ENCODE measurements at regions not wholly inside any gene's neighbourhood (a gene's known extent, or its start where the extent isn't known, plus 50 kb on each side); places are given as distances from the start of the nearest gene placed in this dataset.
"Not testable (repeated sequence)": the region's sequence is repeated elsewhere in the genome, so short reads cannot be mapped to it uniquely, and the experiment has no call there.

DNA sequence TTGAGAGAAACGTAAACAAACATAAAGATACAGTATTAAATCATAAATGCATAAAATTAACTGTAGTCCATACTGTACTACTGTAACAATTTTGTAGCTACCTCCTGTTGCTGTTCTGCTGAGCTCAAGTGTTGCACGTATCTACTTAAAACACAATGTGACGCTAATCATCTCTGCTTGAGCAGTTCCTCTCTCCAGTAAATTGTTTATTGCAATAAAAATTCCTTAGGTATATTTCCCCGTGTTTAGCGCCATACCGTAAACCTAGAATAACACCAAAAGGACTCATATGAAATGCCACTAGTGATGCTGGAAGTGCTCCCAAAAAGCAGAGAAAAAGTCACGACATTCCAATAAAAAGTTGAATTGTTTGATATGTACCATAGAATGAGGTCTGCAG lies 152.3 kb downstream of the LRRN1 start:
- H4K20me1 ChIP-seq (replicated peaks; ENCODE audit: control insufficient read depth, extremely low read depth, insufficient read depth, low read length) = no peaks in the 10 kb centered on the region
- no peak for TF ChIP-seq JUN (IDR thresholded peaks at IDR 0.05; ENCODE audit: borderline replicate concordance, insufficient read depth, insufficient read length, low read depth)
- no peak for TF ChIP-seq CTCF (IDR thresholded peaks at IDR 0.05; ENCODE audit: extremely low read depth in 1 of 2, insufficient read depth in 1 of 2, low read depth in 1 of 2, low read length in 2 of 2)
- no peak for TF ChIP-seq GATA2 (IDR thresholded peaks at IDR 0.05; ENCODE audit: insufficient read depth, insufficient read length, low read depth, low read length)
- no peak for TF ChIP-seq MYC (IDR thresholded peaks at IDR 0.05; ENCODE audit: low read depth, low read length)
- no peak for TF ChIP-seq FOS (IDR thresholded peaks at IDR 0.05; ENCODE audit: borderline replicate concordance, insufficient read depth, low read length)
- TF ChIP-seq, protein P1, sequence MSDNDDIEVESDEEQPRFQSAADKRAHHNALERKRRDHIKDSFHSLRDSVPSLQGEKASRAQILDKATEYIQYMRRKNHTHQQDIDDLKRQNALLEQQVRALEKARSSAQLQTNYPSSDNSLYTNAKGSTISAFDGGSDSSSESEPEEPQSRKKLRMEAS (IDR thresholded peaks at IDR 0.05; ENCODE audit: insufficient read depth, insufficient read length) = no peak
- no peak for TF ChIP-seq POLR2AphosphoS5 (IDR thresholded peaks at IDR 0.05; ENCODE audit: insufficient read depth, low read depth, low read length)
- no peak for TF ChIP-seq POLR2A (IDR thresholded peaks at IDR 0.05; ENCODE audit: low read depth, low read length)
- TF ChIP-seq EZH2 (IDR thresholded peaks at IDR 0.05; ENCODE audit: borderline replicate concordance, low read depth, low read length, severe bottlenecking) = no peak
- no peaks in the 10 kb centered on the region for H3K9me1 ChIP-seq (replicated peaks; ENCODE audit: control insufficient read depth, extremely low read depth, insufficient read depth, low read length)
- FAIRE-seq (no peak), DNase-seq (ENCODE audit: low read depth, low spot score) (no peak)
- no peak overlapping the region for H3K9ac ChIP-seq (replicated peaks; ENCODE audit: extremely low read depth, insufficient read depth, low read length)
- ChIA-PET POLR2A (no interaction called here), CTCF (no interaction called here)
- dilution Hi-C loops (cut with MboI; ENCODE audit: extremely low pct_ligation_motif_present, low sequenced_read_pairs) (no loop called here), intact Hi-C loops (cut with micrococcal nuclease) (no loop called here)
- no peaks in the 10 kb centered on the region for H3K27me3 ChIP-seq (ENCODE audit: control insufficient read depth in 2 of 2, insufficient read depth in 2 of 2, low read length in 2 of 2)
- H3K36me3 ChIP-seq (ENCODE audit: control insufficient read depth in 2 of 2, extremely low read depth in 1 of 2, insufficient read depth in 2 of 2, low read length in 2 of 2) = no peaks in the 10 kb centered on the region
- no peak overlapping the region for H2AFZ ChIP-seq (ENCODE audit: low read depth, low read length)
- no TSS peak for BruUV-seq (replicated peaks)
- no peaks in the 10 kb centered on the region for H3K79me2 ChIP-seq (ENCODE audit: control insufficient read depth, insufficient read depth, low read length)
- H3K4me3 ChIP-seq (replicated peaks in 1 of 3; ENCODE audit: insufficient read depth in 1 of 3, low read depth in 1 of 3, low read length in 3 of 3) = no peak overlapping the region
- no peaks in the 10 kb centered on the region for H3K4me1 ChIP-seq (ENCODE audit: control insufficient read depth, extremely low read depth, insufficient read depth, low read length)
- no peaks in the 10 kb centered on the region for H3K9me3 ChIP-seq (replicated peaks; ENCODE audit: control insufficient read depth, insufficient read depth, low read length)
- H3K4me2 ChIP-seq (ENCODE audit: insufficient read depth, low read length) = no peak overlapping the region
- H3K27ac ChIP-seq (ENCODE audit: insufficient read depth, low read depth, low read length) = no peak overlapping the region

- H3K4me2 ChIP-seq (ENCODE audit: insufficient read depth, low read length); H3K4me1 ChIP-seq (ENCODE audit: control insufficient read depth, extremely low read depth, insufficient read depth, low read length); H3K27me3 ChIP-seq (ENCODE audit: control insufficient read depth in 2 of 2, insufficient read depth in 2 of 2, low read length in 2 of 2); H3K4me3 ChIP-seq (replicated peaks in 1 of 3; ENCODE audit: insufficient read depth in 1 of 3, low read depth in 1 of 3, low read length in 3 of 3); H2AFZ ChIP-seq (ENCODE audit: low read depth, low read length); H4K20me1 ChIP-seq (replicated peaks; ENCODE audit: control insufficient read depth, extremely low read depth, insufficient read depth, low read length); DNase-seq (ENCODE audit: low read depth, low spot score); H3K9me1 ChIP-seq (replicated peaks; ENCODE audit: control insufficient read depth, extremely low read depth, insufficient read depth, low read length); H3K36me3 ChIP-seq (ENCODE audit: control insufficient read depth in 2 of 2, extremely low read depth in 1 of 2, insufficient read depth in 2 of 2, low read length in 2 of 2); intact Hi-C loops (cut with micrococcal nuclease); POLR2A ChIA-PET; H3K9me3 ChIP-seq (replicated peaks; ENCODE audit: control insufficient read depth, insufficient read depth, low read length); BruUV-seq (replicated peaks); dilution Hi-C loops (cut with MboI; ENCODE audit: extremely low pct_ligation_motif_present, low sequenced_read_pairs); CTCF ChIA-PET; H3K79me2 ChIP-seq (ENCODE audit: control insufficient read depth, insufficient read depth, low read length); FAIRE-seq; H3K9ac ChIP-seq (replicated peaks; ENCODE audit: extremely low read depth, insufficient read depth, low read length); H3K27ac ChIP-seq (ENCODE audit: insufficient read depth, low read depth, low read length): not testable (repeated sequence)
These were observed 163.6 kb downstream of the LRRN1 start for GRCh38 chr3:3962867-3963266.
